GM23248 (cell line): ENCODE measurements at regions not wholly inside any gene's neighbourhood (a gene's known extent, or its start where the extent isn't known, plus 50 kb on each side); places are given as distances from the start of the nearest gene placed in this dataset.
A peak's percentile ranks its signal among the peaks of the same experiment; 100 is the strongest.

Experiments used
- EZH2 ChIP-seq: fragments of 200-600 bp; sonication (generic); IDR thresholded peaks from 2 replicates; pipeline ENCODE4 v1.6.1; 2018; ENCODE audit warnings: antibody characterized with exemption, mild to moderate bottlenecking; ENCODE audit not compliant: insufficient read depth, poor library complexity, severe bottlenecking
- EZH2phosphoT487 ChIP-seq: fragments of 200-600 bp; sonication (generic); IDR thresholded peaks from 2 replicates; pipeline ENCODE4 v1.6.1; 2018; ENCODE audit warnings: antibody characterized with exemption, moderate library complexity, mild to moderate bottlenecking, low read depth; ENCODE audit not compliant: insufficient read depth

- no peak for TF ChIP-seq EZH2
- peak; percentile 82; the same call in 1 of the 2 replicates for TF ChIP-seq EZH2phosphoT487
These were observed 587.8 kb upstream of the JAG1 start for GRCh38 chr20:11261533-11262000.
